Stomach (tissue), 8 donors: ENCODE measurements at regions not wholly inside any gene's neighbourhood (a gene's known extent, or its start where the extent isn't known, plus 50 kb on each side); places are given as distances from the start of the nearest gene placed in this dataset.
"Not testable (repeated sequence)": the region's sequence is repeated elsewhere in the genome, so short reads cannot be mapped to it uniquely, and the experiment has no call there.

ENCODE experiments used
- DNase-seq, 2 donors: peaks; one replicate each; pipeline versions ENCODE4 v3.0.0 to v3.0.0-alpha.2; 2013 to 2019
- H3K27ac ChIP-seq, 5 donors: fragments of 200-600 bp in 4 of 5; sonication (generic) in 4 of 5; one replicate each; pipeline ENCODE4 v1.5.1; 2013 to 2019; ENCODE audit warnings: mild to moderate bottlenecking in 1 of 5, moderate library complexity in 1 of 5
- H3K27me3 ChIP-seq, 3 donors: fragments of 200-600 bp; sonication (generic); one replicate each; pipeline ENCODE4 v1.5.1; 2017 to 2019; ENCODE audit warnings: mixed run types in 1 of 3
- H3K36me3 ChIP-seq, 4 donors: fragments of 200-600 bp; sonication (generic); 1 replicate in 3 of 4; 2 replicates in 1 of 4; pipeline ENCODE4 v1.5.1; 2016 to 2019
- H3K4me1 ChIP-seq, 4 donors: fragments of 200-600 bp; sonication (generic); one replicate each; pipeline ENCODE4 v1.5.1; 2016 to 2019
- H3K4me3 ChIP-seq, 4 donors: fragments of 200-600 bp; sonication (generic) in 3 of 4; one replicate each; pipeline ENCODE4 v1.5.1; 2016 to 2019; ENCODE audit warnings: mild to moderate bottlenecking in 1 of 4
- H3K9me3 ChIP-seq, 4 donors: fragments of 200-600 bp; sonication (generic); one replicate each; pipeline ENCODE4 v1.5.1; 2016 to 2019
- EP300 ChIP-seq: sonication (generic); formaldehyde crosslinking; IDR thresholded peaks from one replicate; pipeline ENCODE4 v1.6.1; 2017; ENCODE audit warnings: antibody characterized with exemption
- POLR2A ChIP-seq, 4 donors: fragments of 450-650 bp; IDR thresholded peaks; one replicate each; pipeline ENCODE4 v1.6.1; 2016; ENCODE audit warnings: antibody characterized with exemption in 4 of 4, control low read depth in 2 of 4, mild to moderate bottlenecking in 1 of 4, moderate library complexity in 1 of 4
- POLR2AphosphoS5 ChIP-seq, 3 donors: sonication (generic); formaldehyde crosslinking; IDR thresholded peaks; one replicate each; pipeline ENCODE4 v1.6.1; 2016; ENCODE audit warnings: antibody characterized with exemption in 3 of 3
- WGBS, 5 donors: extraction: QIAGEN DNeasy Blood & Tissue Kit in 3 of 5; methylation state at CpG; one replicate each; pipeline versions ENCODE4 v1.1.5 to v1.1.7; 2013 to 2018; 5-methylcytosine and 5-hydroxymethylcytosine counted together
- intact Hi-C: fragments of 100-400 bp; cut with DNase I; formaldehyde crosslinking; loops from one replicate; pipeline ENCODE4 v1.15.1; 2023; ENCODE audit warnings: low total_unique reads
- TF ChIP-seq, protein P1 (sequence below), 7 experiments: fragments of 450-650 bp in 4 of 7; fragments of 200-600 bp in 3 of 7; sonication (generic) in 3 of 7; IDR thresholded peaks; one replicate each; pipeline ENCODE4 v1.5.1; 2016 to 2019; ENCODE audit warnings: antibody characterized with exemption in 7 of 7, control low read depth in 2 of 7, mild to moderate bottlenecking in 1 of 7
- donor health status: healthy with polysubstance abuse.
- donor health status: Bipolar disorder and iron deficiency.
- donor health status: healthy.

DNA sequence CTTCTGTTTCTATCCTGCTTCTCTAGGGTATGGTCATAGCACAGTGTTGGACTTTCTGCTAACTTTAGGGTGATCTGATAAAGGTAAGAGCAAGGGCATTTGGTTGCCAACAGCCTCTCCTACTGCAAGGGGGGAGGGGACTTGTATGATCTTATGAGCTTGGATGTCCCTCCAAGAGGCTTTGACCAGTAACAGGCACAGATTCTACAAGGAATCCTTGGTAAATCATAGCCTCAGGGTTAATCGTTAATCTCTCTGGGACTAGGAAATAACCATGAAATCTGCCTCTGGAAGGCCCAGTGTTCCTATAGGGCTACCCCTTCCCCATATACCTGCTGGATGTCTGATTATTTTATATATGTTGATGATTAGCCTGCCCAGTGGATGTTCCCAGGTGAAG is 134.8 kb upstream of the TNFSF4 start:
- TF ChIP-seq, protein P1, sequence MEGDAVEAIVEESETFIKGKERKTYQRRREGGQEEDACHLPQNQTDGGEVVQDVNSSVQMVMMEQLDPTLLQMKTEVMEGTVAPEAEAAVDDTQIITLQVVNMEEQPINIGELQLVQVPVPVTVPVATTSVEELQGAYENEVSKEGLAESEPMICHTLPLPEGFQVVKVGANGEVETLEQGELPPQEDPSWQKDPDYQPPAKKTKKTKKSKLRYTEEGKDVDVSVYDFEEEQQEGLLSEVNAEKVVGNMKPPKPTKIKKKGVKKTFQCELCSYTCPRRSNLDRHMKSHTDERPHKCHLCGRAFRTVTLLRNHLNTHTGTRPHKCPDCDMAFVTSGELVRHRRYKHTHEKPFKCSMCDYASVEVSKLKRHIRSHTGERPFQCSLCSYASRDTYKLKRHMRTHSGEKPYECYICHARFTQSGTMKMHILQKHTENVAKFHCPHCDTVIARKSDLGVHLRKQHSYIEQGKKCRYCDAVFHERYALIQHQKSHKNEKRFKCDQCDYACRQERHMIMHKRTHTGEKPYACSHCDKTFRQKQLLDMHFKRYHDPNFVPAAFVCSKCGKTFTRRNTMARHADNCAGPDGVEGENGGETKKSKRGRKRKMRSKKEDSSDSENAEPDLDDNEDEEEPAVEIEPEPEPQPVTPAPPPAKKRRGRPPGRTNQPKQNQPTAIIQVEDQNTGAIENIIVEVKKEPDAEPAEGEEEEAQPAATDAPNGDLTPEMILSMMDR (IDR thresholded peaks at IDR 0.05): no peak
- TF ChIP-seq POLR2A (IDR thresholded peaks at IDR 0.05) (no peak), POLR2AphosphoS5 (IDR thresholded peaks at IDR 0.05) (no peak), EP300 (no peak)
- no peak for DNase-seq
- H3K36me3 ChIP-seq: no peaks in the 10 kb centered on the region
- intact Hi-C loops: no loop called here
- no peaks in the 10 kb centered on the region for H3K9me3 ChIP-seq
- H3K27ac ChIP-seq: no peak overlapping the region
- H3K27me3 ChIP-seq: no peaks in the 10 kb centered on the region
- 83 to 100% (median 88%) methylated on average over 1 of the region's 1 CpG for WGBS, 5 donors
- H3K4me3 ChIP-seq: no peak overlapping the region
- peaks cover 0 to 9% (median 0%) of the 10 kb centered on the region in 4 donors for H3K4me1 ChIP-seq

GRCh38 chr1:173342736-173343135 is 134.4 kb upstream of the PRDX6 start:
- H3K4me3 ChIP-seq: no peak overlapping the region
- H3K27ac ChIP-seq: no peak overlapping the region
- H3K27me3 ChIP-seq: no peaks in the 10 kb centered on the region
- H3K36me3 ChIP-seq: no peaks in the 10 kb centered on the region
- WGBS, 5 donors: 68 to 81% (median 79%) methylated on average over 2 of the region's 2 CpGs
- intact Hi-C loops: no loop called here
- no peak for DNase-seq
- peaks cover 0 to 9% (median 0%) of the 10 kb centered on the region in 4 donors for H3K4me1 ChIP-seq
- TF ChIP-seq EP300: no peak
- no peaks in the 10 kb centered on the region for H3K9me3 ChIP-seq

DNA sequence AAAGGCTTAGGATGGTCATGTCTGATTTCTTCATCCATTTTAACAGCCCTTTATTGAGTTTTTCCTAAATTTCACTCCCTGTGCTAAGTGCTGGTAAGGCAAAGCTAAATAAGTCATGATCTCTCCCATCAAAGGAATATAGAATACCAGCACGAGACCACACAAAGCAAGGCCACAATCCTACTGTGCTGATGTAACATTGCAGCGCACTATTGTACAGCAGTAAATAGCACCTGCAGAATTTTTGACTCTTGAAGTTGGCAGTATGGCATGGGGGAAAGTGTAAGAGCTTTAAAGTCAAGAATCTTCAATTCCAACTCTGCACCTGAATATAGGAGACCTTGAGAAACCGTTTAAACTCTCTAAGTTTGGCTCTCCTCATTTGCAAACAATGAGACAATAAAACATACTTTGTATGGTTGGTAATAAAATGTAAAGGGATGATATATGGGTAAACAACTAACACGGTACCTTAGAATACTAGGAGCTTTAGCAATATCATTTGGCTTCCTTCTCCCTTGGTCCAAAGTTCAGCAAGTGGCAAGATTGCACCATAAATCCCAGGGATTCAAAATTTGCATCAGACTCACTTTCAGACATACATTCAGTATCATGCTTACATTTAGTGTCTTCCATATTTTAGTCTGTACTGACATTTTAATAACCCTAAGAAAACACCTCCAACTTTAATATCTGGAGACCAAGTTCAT is 132.9 kb upstream of the PRDX6 start:
- Histone ChIP-seq H3K4me3 (no peak overlapping the region), H3K36me3 (no peaks in the 10 kb centered on the region), H3K27ac (no peak overlapping the region), H3K27me3 (no peaks in the 10 kb centered on the region), H3K9me3 (no peaks in the 10 kb centered on the region), H3K4me1 (peaks cover 0 to 9% (median 0%) of the 10 kb centered on the region in 4 donors)
- no peak for DNase-seq
- no peak for TF ChIP-seq EP300
- TF ChIP-seq POLR2AphosphoS5 (IDR thresholded peaks at IDR 0.05): no peak
- TF ChIP-seq, protein P1 (IDR thresholded peaks at IDR 0.05): no peak
- no peak for TF ChIP-seq POLR2A (IDR thresholded peaks at IDR 0.05)
- 72 to 83% (median 76%) methylated on average over 4 of the region's 4 CpGs for WGBS, 5 donors
- intact Hi-C loops: no loop called here

- 70 to 81% (median 72%) methylated on average over 1 of the region's 1 CpG for WGBS, 5 donors
- intact Hi-C loops: no loop called here
- TF ChIP-seq POLR2A (IDR thresholded peaks at IDR 0.05): no peak
- TF ChIP-seq, protein P1 (IDR thresholded peaks at IDR 0.05): no peak
- no peak for TF ChIP-seq POLR2AphosphoS5 (IDR thresholded peaks at IDR 0.05)
- no peak for TF ChIP-seq EP300
- no peaks in the 10 kb centered on the region for H3K27me3 ChIP-seq
- no peaks in the 10 kb centered on the region for H3K4me1 ChIP-seq
- no peaks in the 10 kb centered on the region for H3K36me3 ChIP-seq
- peaks cover 0 to 8% (median 4%) of the 10 kb centered on the region in 4 donors for H3K9me3 ChIP-seq
- H3K4me3 ChIP-seq: no peak overlapping the region
- H3K27ac ChIP-seq: no peak overlapping the region
- DNase-seq: no peak
Observed at GRCh38 chr1:173347282-173347818, 129.8 kb upstream of the PRDX6 start.

GRCh38 chr1:173352635-173353034 is 124.5 kb upstream of the PRDX6 start:
- H3K27me3 ChIP-seq, H3K4me1 ChIP-seq, DNase-seq, H3K27ac ChIP-seq, H3K4me3 ChIP-seq, intact Hi-C loops, H3K36me3 ChIP-seq: not testable (repeated sequence)
- peaks cover 0 to 19% (median 8%) of the 10 kb centered on the region in 4 donors for H3K9me3 ChIP-seq
- 83 to 93% (median 89%) methylated on average over 4 of the region's 4 CpGs for WGBS, 5 donors
